DOHH2 (cell line): ENCODE measurements at regions not wholly inside any gene's neighbourhood (a gene's known extent, or its start where the extent isn't known, plus 50 kb on each side); places are given as distances from the start of the nearest gene placed in this dataset.

Experiments used
- H3F3A ChIP-seq: fragments of 200-600 bp; sonication (generic), shearing (Covaris generic); 2 replicates; pipeline ENCODE4 v1.6.0; 2016; ENCODE audit warnings: antibody characterized with exemption, mild to moderate bottlenecking; ENCODE audit not compliant: control insufficient read depth, insufficient read depth
- H3K27ac ChIP-seq: fragments of 200-600 bp; sonication (generic); 2 replicates; pipeline ENCODE4 v1.5.1; 2014; ENCODE audit warnings: low read depth, mild to moderate bottlenecking, low read length, moderate library complexity
- H3K27me3 ChIP-seq: fragments of 200-600 bp; sonication (generic); 2 replicates; pipeline ENCODE4 v1.6.1; 2014; ENCODE audit warnings: mild to moderate bottlenecking, low read length, mixed read lengths; ENCODE audit not compliant: control insufficient read depth
- H3K36me3 ChIP-seq: fragments of 200-600 bp; sonication (generic); 2 replicates; pipeline ENCODE4 v1.6.1; 2014; ENCODE audit warnings: mild to moderate bottlenecking, low read length, moderate library complexity, mixed read lengths; ENCODE audit not compliant: control insufficient read depth
- H3K4me1 ChIP-seq: fragments of 200-600 bp; sonication (generic); 2 replicates; pipeline ENCODE4 v1.6.1; 2014; ENCODE audit warnings: mild to moderate bottlenecking, low read length, mixed read lengths; ENCODE audit not compliant: control insufficient read depth
- H3K4me2 ChIP-seq: fragments of 200-600 bp; sonication (generic); 2 replicates; pipeline ENCODE4 v1.6.0; 2014; ENCODE audit warnings: mild to moderate bottlenecking, low read length, moderate library complexity
- H3K4me3 ChIP-seq: fragments of 200-600 bp; sonication (generic); 2 replicates; pipeline ENCODE4 v1.5.1; 2014; ENCODE audit warnings: mild to moderate bottlenecking, low read length, mixed read lengths
- H3K79me2 ChIP-seq: fragments of 200-600 bp; sonication (generic); 2 replicates; pipeline ENCODE4 v1.6.1; 2014; ENCODE audit warnings: mild to moderate bottlenecking, low read length, mixed read lengths; ENCODE audit not compliant: control insufficient read depth
- H3K9me2 ChIP-seq: fragments of 200-600 bp; sonication (generic); replicated peaks from 2 replicates; pipeline ENCODE4 v1.6.1; 2014; ENCODE audit warnings: mild to moderate bottlenecking, low read length, mixed read lengths; ENCODE audit not compliant: control insufficient read depth
- H3K9me3 ChIP-seq: fragments of 200-600 bp; sonication (generic); 2 replicates; pipeline ENCODE4 v1.6.1; 2014; ENCODE audit warnings: antibody characterized with exemption, low read length, mixed read lengths; ENCODE audit not compliant: control insufficient read depth, insufficient read depth
- H4K20me1 ChIP-seq: fragments of 200-600 bp; sonication (generic); 2 replicates; pipeline ENCODE4 v1.6.0; 2014; ENCODE audit warnings: low read depth, mild to moderate bottlenecking, antibody characterized with exemption, low read length, moderate library complexity; ENCODE audit not compliant: control insufficient read depth, insufficient read depth
- EZH2phosphoT487 ChIP-seq: fragments of 200-600 bp; sonication (generic); IDR thresholded peaks from 2 replicates; pipeline ENCODE4 v1.6.1; 2017; ENCODE audit warnings: borderline replicate concordance, mild to moderate bottlenecking, antibody characterized with exemption, low read length, moderate library complexity, mixed read lengths
- TF ChIP-seq, protein P1 (sequence below): fragments of 200-600 bp; sonication (generic); IDR thresholded peaks from one replicate; pipeline ENCODE4 v1.5.1; 2014; ENCODE audit warnings: antibody characterized with exemption, mild to moderate bottlenecking, low read depth, low read length; ENCODE audit not compliant: poor library complexity, severe bottlenecking

DNA sequence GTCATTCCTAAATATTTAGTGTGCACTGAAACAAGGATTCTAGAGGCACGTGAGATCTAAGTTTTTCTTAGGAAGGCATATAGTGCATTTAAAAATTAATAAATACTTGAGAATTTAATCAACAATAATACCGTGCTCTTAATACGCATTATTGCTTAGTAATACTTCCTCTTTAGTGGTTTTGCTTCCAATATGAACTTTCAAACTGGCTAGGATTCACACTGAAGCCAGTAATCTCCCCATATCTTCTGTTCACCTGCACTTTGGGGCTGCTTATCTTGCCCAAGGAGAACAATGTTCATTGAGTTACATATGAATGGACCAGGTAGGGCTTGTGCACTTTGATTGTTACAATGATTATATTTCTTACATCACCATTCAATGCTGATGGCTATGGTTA lies 180.5 kb upstream of the RIOK2 start:
- no peaks in the 10 kb centered on the region for H3K4me1 ChIP-seq
- H3K4me2 ChIP-seq: no peak overlapping the region
- no peaks in the 10 kb centered on the region for H4K20me1 ChIP-seq
- H3K79me2 ChIP-seq: no peaks in the 10 kb centered on the region
- H3K27me3 ChIP-seq: no peaks in the 10 kb centered on the region
- H3F3A ChIP-seq: no peaks in the 10 kb centered on the region
- H3K4me3 ChIP-seq: no peak overlapping the region
- no peaks in the 10 kb centered on the region for H3K9me2 ChIP-seq
- no peak overlapping the region for H3K27ac ChIP-seq
- no peaks in the 10 kb centered on the region for H3K36me3 ChIP-seq
- TF ChIP-seq, protein P1, sequence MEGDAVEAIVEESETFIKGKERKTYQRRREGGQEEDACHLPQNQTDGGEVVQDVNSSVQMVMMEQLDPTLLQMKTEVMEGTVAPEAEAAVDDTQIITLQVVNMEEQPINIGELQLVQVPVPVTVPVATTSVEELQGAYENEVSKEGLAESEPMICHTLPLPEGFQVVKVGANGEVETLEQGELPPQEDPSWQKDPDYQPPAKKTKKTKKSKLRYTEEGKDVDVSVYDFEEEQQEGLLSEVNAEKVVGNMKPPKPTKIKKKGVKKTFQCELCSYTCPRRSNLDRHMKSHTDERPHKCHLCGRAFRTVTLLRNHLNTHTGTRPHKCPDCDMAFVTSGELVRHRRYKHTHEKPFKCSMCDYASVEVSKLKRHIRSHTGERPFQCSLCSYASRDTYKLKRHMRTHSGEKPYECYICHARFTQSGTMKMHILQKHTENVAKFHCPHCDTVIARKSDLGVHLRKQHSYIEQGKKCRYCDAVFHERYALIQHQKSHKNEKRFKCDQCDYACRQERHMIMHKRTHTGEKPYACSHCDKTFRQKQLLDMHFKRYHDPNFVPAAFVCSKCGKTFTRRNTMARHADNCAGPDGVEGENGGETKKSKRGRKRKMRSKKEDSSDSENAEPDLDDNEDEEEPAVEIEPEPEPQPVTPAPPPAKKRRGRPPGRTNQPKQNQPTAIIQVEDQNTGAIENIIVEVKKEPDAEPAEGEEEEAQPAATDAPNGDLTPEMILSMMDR: no peak
- TF ChIP-seq EZH2phosphoT487: no peak
- no peaks in the 10 kb centered on the region for H3K9me3 ChIP-seq

DNA sequence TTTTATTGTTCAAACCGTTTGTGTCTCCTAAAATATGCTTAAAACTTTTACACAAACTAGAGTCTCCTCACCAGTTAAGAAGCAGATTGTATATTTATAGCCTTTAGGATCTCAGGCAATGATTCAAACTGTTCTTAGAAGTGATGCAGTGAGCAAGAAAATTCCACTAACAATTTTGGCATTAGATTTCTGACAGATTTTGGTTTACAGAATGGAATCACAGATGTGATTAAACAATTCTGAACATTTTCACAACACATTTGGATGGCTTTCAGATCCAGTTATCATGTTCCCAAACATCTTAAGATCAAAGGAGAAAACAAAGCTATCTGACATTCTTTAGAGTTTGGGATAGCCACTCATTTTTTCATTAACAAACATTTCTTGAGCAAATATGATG lies 181.7 kb upstream of the RIOK2 start:
- TF ChIP-seq, protein P1: no peak
- no peak for TF ChIP-seq EZH2phosphoT487
- Histone ChIP-seq H3K4me1 (no peaks in the 10 kb centered on the region), H3K4me2 (no peak overlapping the region), H3F3A (no peaks in the 10 kb centered on the region), H3K36me3 (no peaks in the 10 kb centered on the region), H3K27ac (no peak overlapping the region), H3K79me2 (no peaks in the 10 kb centered on the region), H4K20me1 (no peaks in the 10 kb centered on the region), H3K4me3 (no peak overlapping the region), H3K9me2 (no peaks in the 10 kb centered on the region), H3K27me3 (no peaks in the 10 kb centered on the region), H3K9me3 (no peaks in the 10 kb centered on the region)

DNA sequence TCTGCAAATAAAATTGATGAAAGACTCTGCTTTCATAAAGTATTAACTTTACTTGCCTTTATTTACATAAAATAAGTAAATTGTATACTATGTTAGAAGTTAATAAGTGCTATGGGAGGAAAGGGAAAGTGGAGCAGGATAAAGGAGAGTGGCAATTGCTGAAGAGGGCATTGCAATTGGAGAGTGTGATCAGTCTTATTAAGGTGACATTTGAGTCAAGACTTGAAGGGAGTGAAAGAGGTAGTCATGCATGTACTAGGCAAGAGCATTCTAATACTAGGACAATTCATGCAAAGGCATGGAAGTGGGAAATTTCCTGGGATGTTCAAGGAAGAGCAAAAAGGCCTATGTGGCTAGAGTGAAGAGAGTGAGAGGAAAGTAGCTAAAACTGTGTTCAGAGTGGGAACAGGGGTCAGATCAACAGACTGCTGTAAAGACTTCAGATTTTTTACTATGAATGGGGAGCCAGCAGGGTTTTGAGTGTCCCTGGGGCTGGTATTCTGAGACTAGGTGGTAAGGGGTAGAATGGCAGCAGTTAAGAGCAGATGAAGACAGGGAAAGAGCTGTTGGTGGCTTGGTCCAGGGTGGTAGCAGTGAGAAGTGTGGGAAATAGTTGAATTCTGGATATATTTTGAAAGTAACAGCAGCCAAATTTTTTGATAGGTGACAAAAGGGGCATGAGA lies 182.3 kb upstream of the RIOK2 start:
- no peaks in the 10 kb centered on the region for H3F3A ChIP-seq

More for the DNA sequence above, 182.3 kb upstream of the RIOK2 start:
- TF ChIP-seq, protein P1: no peak
- no peak for TF ChIP-seq EZH2phosphoT487
- Histone ChIP-seq H3K4me3 (no peak overlapping the region), H3K36me3 (no peaks in the 10 kb centered on the region), H3K27me3 (no peaks in the 10 kb centered on the region), H3K9me2 (no peaks in the 10 kb centered on the region), H3K4me2 (no peak overlapping the region), H3K27ac (no peak overlapping the region), H4K20me1 (no peaks in the 10 kb centered on the region), H3K79me2 (no peaks in the 10 kb centered on the region), H3K9me3 (no peaks in the 10 kb centered on the region), H3K4me1 (no peaks in the 10 kb centered on the region)
